ENCODE measurements at regions not wholly inside any gene's neighbourhood (a gene's known extent, or its start where the extent isn't known, plus 50 kb on each side); places are given as distances from the start of the nearest gene placed in this dataset.

DNA sequence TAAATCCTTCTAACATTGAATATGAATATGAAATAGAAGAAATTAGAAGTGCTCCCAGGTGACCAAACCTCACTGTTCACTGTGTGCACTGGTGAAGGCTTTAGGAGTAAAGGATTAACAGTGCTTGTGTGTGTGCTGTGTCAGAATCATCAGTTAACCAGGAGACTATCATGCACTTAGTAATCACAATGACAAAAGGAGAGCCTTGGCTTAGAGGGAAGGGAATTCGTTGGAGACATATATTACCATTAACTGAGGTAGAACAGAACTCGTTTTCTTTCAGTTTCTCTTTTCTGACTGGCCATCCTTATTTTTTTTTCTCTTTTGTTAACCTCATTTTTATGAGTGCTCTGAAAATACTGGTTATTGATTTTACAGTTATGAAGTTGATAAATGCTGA is 213.3 kb upstream of the GBE1 start:
- Histone ChIP-seq H3K36me3 (ENCODE audit: control insufficient read depth, insufficient read depth, low read length) (no peaks in the 10 kb centered on the region), H3K27me3 (ENCODE audit: control insufficient read depth, insufficient read depth, low read length) (no peaks in the 10 kb centered on the region), H3K4me3 (ENCODE audit: low read depth, low read length) (no peak overlapping the region)
- ChIA-PET POLR2A (no interaction called here), CTCF (interaction anchor here (1.0 to 1.1 kb wide), 2 partner anchors 9 to 159 kb away, joined by 3 read pairs; no protein-coding TSS in a partner anchor)
- DNase-seq (ENCODE audit: low read depth) = no peak
- TF ChIP-seq, protein P1, sequence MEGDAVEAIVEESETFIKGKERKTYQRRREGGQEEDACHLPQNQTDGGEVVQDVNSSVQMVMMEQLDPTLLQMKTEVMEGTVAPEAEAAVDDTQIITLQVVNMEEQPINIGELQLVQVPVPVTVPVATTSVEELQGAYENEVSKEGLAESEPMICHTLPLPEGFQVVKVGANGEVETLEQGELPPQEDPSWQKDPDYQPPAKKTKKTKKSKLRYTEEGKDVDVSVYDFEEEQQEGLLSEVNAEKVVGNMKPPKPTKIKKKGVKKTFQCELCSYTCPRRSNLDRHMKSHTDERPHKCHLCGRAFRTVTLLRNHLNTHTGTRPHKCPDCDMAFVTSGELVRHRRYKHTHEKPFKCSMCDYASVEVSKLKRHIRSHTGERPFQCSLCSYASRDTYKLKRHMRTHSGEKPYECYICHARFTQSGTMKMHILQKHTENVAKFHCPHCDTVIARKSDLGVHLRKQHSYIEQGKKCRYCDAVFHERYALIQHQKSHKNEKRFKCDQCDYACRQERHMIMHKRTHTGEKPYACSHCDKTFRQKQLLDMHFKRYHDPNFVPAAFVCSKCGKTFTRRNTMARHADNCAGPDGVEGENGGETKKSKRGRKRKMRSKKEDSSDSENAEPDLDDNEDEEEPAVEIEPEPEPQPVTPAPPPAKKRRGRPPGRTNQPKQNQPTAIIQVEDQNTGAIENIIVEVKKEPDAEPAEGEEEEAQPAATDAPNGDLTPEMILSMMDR (IDR thresholded peaks at IDR 0.05; ENCODE audit: insufficient read depth, low read depth, low read length) = no peak

DNA sequence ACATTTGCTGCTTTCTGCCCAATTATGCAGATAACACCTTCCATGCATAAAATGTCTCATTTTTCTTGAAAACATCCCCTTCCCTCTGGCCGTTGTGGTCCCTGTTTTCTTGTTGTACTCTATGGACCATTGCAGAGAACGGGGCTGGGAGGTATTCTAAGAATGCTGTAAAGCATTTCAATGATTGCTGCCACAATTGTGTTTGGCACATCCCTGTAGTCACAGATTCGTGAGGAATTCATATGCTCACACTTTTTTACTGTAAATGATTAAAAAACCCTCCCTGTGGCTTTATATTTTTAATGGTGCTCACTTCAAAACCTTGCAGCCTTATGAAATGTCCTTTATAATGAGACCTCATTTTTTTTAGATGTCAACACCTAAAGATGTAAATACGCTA is 207.2 kb upstream of the GBE1 start:
- POLR2A ChIA-PET = no interaction called here
- CTCF ChIA-PET = no interaction called here

DNA sequence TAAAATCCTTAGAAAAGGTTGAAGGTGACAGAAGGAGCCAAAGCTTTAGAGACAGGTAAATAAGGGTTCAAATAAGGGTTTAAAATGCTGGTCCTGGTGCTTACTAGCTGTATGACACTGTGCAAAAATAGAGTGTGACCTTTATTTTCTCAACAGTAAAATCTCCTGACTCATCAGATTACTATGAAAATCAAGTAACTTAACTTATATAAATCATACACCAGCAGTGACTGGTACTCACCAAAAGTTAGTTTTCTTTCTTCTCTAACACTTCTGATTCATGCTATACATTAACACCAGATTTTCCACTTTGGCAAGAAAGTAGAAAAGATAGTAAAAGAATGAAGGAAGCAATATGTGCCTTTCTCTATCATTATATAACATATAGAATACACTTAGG is 205.9 kb upstream of the GBE1 start:
- POLR2A ChIA-PET = no interaction called here
- TF ChIP-seq, protein P1 (IDR thresholded peaks at IDR 0.05; ENCODE audit: insufficient read depth, low read depth, low read length) = no peak
- DNase-seq (ENCODE audit: low read depth) = no peak
- no peaks in the 10 kb centered on the region for H3K36me3 ChIP-seq (ENCODE audit: control insufficient read depth, insufficient read depth, low read length)
- no peaks in the 10 kb centered on the region for H3K27me3 ChIP-seq (ENCODE audit: control insufficient read depth, insufficient read depth, low read length)
- H3K4me3 ChIP-seq (ENCODE audit: low read depth, low read length) = no peak overlapping the region
- CTCF ChIA-PET = no interaction called here

More for the DNA sequence above, 207.2 kb upstream of the GBE1 start:
- no peak overlapping the region for H3K4me3 ChIP-seq (ENCODE audit: low read depth, low read length)
- H3K27me3 ChIP-seq (ENCODE audit: control insufficient read depth, insufficient read depth, low read length) = no peaks in the 10 kb centered on the region
- TF ChIP-seq, protein P1 (IDR thresholded peaks at IDR 0.05; ENCODE audit: insufficient read depth, low read depth, low read length) = no peak
- no peaks in the 10 kb centered on the region for H3K36me3 ChIP-seq (ENCODE audit: control insufficient read depth, insufficient read depth, low read length)
- no peak for DNase-seq (ENCODE audit: low read depth)

DNA sequence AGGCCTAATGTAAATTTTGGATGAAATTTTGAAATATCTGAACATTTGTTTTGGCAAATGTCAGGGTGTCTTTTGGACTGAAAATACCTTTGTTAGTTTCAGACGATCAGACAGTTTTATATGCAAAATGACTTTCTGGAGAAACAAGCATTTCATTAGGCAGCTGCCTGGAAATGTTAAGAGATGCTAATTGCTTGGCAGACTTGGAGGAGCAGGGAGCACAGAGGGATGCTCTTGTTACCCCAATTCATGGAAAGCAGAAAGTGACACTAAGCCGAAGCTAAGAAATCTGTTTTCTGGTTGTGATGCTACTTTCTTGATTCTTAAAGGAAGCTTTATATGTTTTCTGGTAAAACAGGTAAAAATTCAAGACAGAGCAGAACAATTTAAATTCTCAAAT is 204.3 kb upstream of the GBE1 start:
- POLR2A ChIA-PET = no interaction called here
- TF ChIP-seq, protein P1 (IDR thresholded peaks at IDR 0.05; ENCODE audit: insufficient read depth, low read depth, low read length) = no peak
- no peak for DNase-seq (ENCODE audit: low read depth)
- CTCF ChIA-PET = interaction anchor here (0.9 kb wide), 1 partner anchor 9 kb away, joined by 3 read pairs; no protein-coding TSS in a partner anchor
- Histone ChIP-seq H3K4me3 (ENCODE audit: low read depth, low read length) (no peak overlapping the region), H3K27me3 (ENCODE audit: control insufficient read depth, insufficient read depth, low read length) (no peaks in the 10 kb centered on the region), H3K36me3 (ENCODE audit: control insufficient read depth, insufficient read depth, low read length) (no peaks in the 10 kb centered on the region)

DNA sequence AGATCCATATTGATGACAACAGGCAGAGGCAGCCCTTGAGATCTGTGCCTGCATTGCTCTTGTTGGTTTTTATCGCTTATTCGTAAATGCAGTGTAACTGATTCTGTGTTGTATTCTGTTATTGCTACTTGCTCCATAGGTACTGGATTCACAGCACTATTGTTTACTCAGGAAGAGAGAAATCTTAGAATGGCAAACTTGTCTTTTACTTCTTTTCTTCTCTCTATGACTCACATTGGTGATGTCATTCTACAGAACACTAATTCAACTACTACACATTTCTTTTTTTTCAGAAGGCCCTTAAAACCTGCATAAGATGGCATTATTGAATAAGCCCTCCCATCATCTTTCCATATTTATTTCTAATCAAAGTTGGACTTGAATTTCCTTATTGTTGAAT is 201.0 kb upstream of the GBE1 start:
- ChIA-PET CTCF (no interaction called here), POLR2A (no interaction called here)
- no peaks in the 10 kb centered on the region for H3K36me3 ChIP-seq (ENCODE audit: control insufficient read depth, insufficient read depth, low read length)
- DNase-seq (ENCODE audit: low read depth) = no peak
- H3K4me3 ChIP-seq (ENCODE audit: low read depth, low read length) = no peak overlapping the region
- H3K27me3 ChIP-seq (ENCODE audit: control insufficient read depth, insufficient read depth, low read length) = no peaks in the 10 kb centered on the region
- TF ChIP-seq, protein P1 (IDR thresholded peaks at IDR 0.05; ENCODE audit: insufficient read depth, low read depth, low read length) = no peak
